ENCODE measurements at regions not wholly inside any gene's neighbourhood (a gene's known extent, or its start where the extent isn't known, plus 50 kb on each side); places are given as distances from the start of the nearest gene placed in this dataset.
"Not testable (repeated sequence)": the region's sequence is repeated elsewhere in the genome, so short reads cannot be mapped to it uniquely, and the experiment has no call there.

- DNase-seq = no peak
Observed at GRCh38 chr21:27380303-27380702, 413.4 kb upstream of the ADAMTS5 start.

- no peak for DNase-seq
Observed at GRCh38 chr21:27379354-27379753, 412.5 kb upstream of the ADAMTS5 start.

- no peak for DNase-seq
Observed at GRCh38 chr21:27372381-27372780, 405.5 kb upstream of the ADAMTS5 start.

- DNase-seq = no peak
Observed at GRCh38 chr21:27371975-27372331, 405.1 kb upstream of the ADAMTS5 start.

GRCh38 chr21:27371115-27371974 lies 404.5 kb upstream of the ADAMTS5 start:
- DNase-seq = no peak

- DNase-seq = no peak
Observed at GRCh38 chr21:27369978-27370571, 403.2 kb upstream of the ADAMTS5 start.

GRCh38 chr21:27369234-27369633 lies 402.3 kb upstream of the ADAMTS5 start:
- DNase-seq = no peak

- DNase-seq = no peak
Observed at GRCh38 chr21:27366646-27367235, 399.9 kb upstream of the ADAMTS5 start.

- no peak for DNase-seq
Observed at GRCh38 chr21:27366036-27366435, 399.1 kb upstream of the ADAMTS5 start.

- DNase-seq = no peak
Observed at GRCh38 chr21:27365394-27365793, 398.5 kb upstream of the ADAMTS5 start.

- no peak for DNase-seq
Observed at GRCh38 chr21:27363719-27364477, 397.0 kb upstream of the ADAMTS5 start.

- no peak for DNase-seq
Observed at GRCh38 chr21:27362249-27362648, 395.4 kb upstream of the ADAMTS5 start.

- no peak for DNase-seq
Observed at GRCh38 chr21:27359141-27359540, 392.3 kb upstream of the ADAMTS5 start.

GRCh38 chr21:27352885-27353284 lies 386.0 kb upstream of the ADAMTS5 start:
- no peak for DNase-seq

GRCh38 chr21:27346041-27346448 lies 379.2 kb upstream of the ADAMTS5 start:
- DNase-seq = no peak

- no peak for DNase-seq
Observed at GRCh38 chr21:27339902-27340301, 373.0 kb upstream of the ADAMTS5 start.

- not testable (repeated sequence) for DNase-seq
Observed at GRCh38 chr21:27338007-27338406, 371.1 kb upstream of the ADAMTS5 start.

GRCh38 chr21:27333096-27333495 lies 366.2 kb upstream of the ADAMTS5 start:
- DNase-seq = no peak

- DNase-seq = no peak
Observed at GRCh38 chr21:27329255-27329851, 362.5 kb upstream of the ADAMTS5 start.

- no peak for DNase-seq
Observed at GRCh38 chr21:27326301-27326700, 359.4 kb upstream of the ADAMTS5 start.

GRCh38 chr21:27323331-27323730 lies 356.4 kb upstream of the ADAMTS5 start:
- no peak for DNase-seq

GRCh38 chr21:27321791-27322190 lies 354.9 kb upstream of the ADAMTS5 start:
- no peak for DNase-seq

- DNase-seq = no peak
Observed at GRCh38 chr21:27320868-27321267, 354.0 kb upstream of the ADAMTS5 start.

Data from activated CD4-positive, CD25-positive, alpha-beta regulatory T cell treated with anti-CD3 and anti-CD28 coated beads, Interleukin-2, amount 50 U/mL, for 72 hours (primary cell).